ENCODE measurements at regions not wholly inside any gene's neighbourhood (a gene's known extent, or its start where the extent isn't known, plus 50 kb on each side); places are given as distances from the start of the nearest gene placed in this dataset.

DNA sequence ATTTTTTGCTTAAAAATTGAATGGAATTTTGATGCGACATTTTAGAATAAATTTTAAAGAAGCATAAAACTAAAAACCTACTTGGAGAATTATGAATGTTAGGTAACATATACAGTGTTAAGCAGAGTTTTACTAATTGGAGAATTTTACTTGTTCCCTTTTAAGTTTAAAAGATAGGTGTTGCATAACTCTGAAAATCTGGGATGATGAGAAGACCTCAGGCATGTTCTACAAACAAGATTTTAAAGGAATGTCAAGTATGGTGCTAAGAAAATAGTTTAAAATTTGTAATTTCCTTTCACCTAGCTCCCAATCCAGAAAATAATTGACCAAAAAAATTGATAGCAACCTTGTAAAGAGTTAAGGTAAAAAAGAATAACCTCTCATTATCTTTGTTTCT is 135.8 kb downstream of the RFC3 start:
- TF ChIP-seq CTCF (IDR thresholded peaks at IDR 0.05): no peak

GRCh38 chr13:33956346-33956745 is 138.4 kb downstream of the RFC3 start:
- no peak for TF ChIP-seq CTCF (IDR thresholded peaks at IDR 0.05)

DNA sequence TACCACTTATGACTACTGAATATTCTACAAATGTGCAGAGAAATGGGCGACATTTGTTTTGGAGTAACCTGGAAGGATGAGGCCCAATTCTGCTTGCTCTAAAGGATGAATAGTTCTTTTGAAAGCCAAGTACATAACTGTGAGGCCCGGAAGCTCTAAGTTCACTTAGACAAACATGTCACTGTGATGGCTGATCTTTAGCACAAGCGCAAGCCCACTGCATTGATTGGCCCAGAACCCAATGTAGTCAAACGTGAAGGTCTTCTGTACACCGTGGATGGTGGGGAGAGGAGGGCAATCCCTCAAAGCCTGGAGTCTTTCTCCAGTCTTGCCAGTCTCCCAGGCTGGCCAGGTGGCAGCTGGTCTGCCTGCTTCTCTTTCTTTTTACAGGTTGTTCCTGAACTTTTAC is 139.6 kb downstream of the RFC3 start:
- TF ChIP-seq CTCF (IDR thresholded peaks at IDR 0.05): no peak

- no peak for TF ChIP-seq CTCF (IDR thresholded peaks at IDR 0.05)
These were observed 141.0 kb downstream of the RFC3 start for GRCh38 chr13:33958964-33959363.

DNA sequence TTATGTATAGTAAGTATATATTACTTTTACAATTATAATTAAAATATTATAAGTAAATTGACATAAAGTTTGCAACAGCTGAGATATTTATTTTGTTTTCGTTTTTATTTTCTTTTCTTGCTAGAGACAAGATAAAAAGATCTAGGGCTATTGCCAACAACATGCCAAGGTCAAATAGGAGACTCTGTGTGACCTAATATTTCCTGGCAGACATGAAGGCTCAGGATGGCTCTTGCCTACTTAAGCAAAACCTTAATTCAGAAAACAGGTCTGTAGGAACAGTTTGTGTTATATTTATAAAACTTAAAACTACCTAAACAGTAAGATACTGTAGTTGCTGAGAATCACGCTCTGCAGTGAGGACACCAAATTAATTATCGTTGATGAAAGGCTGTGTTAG is 145.2 kb downstream of the RFC3 start:
- no peak for TF ChIP-seq CTCF (IDR thresholded peaks at IDR 0.05)

- no peak for TF ChIP-seq CTCF (IDR thresholded peaks at IDR 0.05)
These were observed 145.9 kb downstream of the RFC3 start for GRCh38 chr13:33963895-33964294.

- TF ChIP-seq CTCF (IDR thresholded peaks at IDR 0.05): no peak
These were observed 150.9 kb downstream of the RFC3 start for GRCh38 chr13:33968520-33969507.
